CD4-positive, alpha-beta memory T cell (primary cell): ENCODE measurements at regions not wholly inside any gene's neighbourhood (a gene's known extent, or its start where the extent isn't known, plus 50 kb on each side); places are given as distances from the start of the nearest gene placed in this dataset.

Experiments
- CTCF ChIA-PET: fragments of 350-600 bp; sonication (Branson Sonifier 250); formaldehyde crosslinking; loops from one replicate; lab custom pipeline; 2021; ENCODE audit warnings: inconsistent platforms; ENCODE audit not compliant: partially characterized antibody; lab: Charles Lee
- POLR2A ChIA-PET: fragments of 350-600 bp; sonication (Branson Sonifier 250); formaldehyde crosslinking; loops from one replicate; lab custom pipeline; 2021; ENCODE audit not compliant: partially characterized antibody; lab: Charles Lee
- DNase-seq, 5 donors: peaks; one replicate each; pipeline versions ENCODE4 v3.0.0 to v3.0.0-alpha.2; 2020 to 2022; ENCODE audit warnings: mixed read lengths in 1 of 5
- H3K27ac ChIP-seq: one replicate; pipeline ENCODE4 v1.7.0; 2013; ENCODE audit warnings: low read depth, low read length
- H3K27me3 ChIP-seq: 2 replicates; pipeline ENCODE4 v1.7.0; 2013; ENCODE audit warnings: mild to moderate bottlenecking, low read length, moderate library complexity; ENCODE audit not compliant: insufficient read depth
- H3K36me3 ChIP-seq: 2 replicates; pipeline ENCODE4 v1.7.0; 2013; ENCODE audit warnings: mild to moderate bottlenecking, low read length, moderate library complexity; ENCODE audit not compliant: insufficient read depth
- H3K4me1 ChIP-seq: 2 replicates; pipeline ENCODE4 v1.7.0; 2013; ENCODE audit warnings: mild to moderate bottlenecking, low read length, moderate library complexity; ENCODE audit not compliant: insufficient read depth
- H3K4me3 ChIP-seq, 2 donors: one replicate each; pipeline ENCODE4 v1.7.0; 2013; ENCODE audit warnings: low read length in 2 of 2, mild to moderate bottlenecking in 1 of 2
- H3K9me3 ChIP-seq, 2 donors: one replicate each; pipeline ENCODE4 v1.7.0; 2013; ENCODE audit warnings: low read length in 2 of 2, control low read depth in 1 of 2; ENCODE audit not compliant: control insufficient read depth in 1 of 2
- H3K27ac Mint-ChIP-seq, 7 donors: one replicate each; pipeline ENCODE4 v1.8.0; 2020 to 2021; ENCODE audit warnings: mixed read lengths in 7 of 7, mild to moderate bottlenecking in 6 of 7, inconsistent platforms in 3 of 7, moderate library complexity in 3 of 7
- H3K27me3 Mint-ChIP-seq, 2 donors: one replicate each; pipeline ENCODE4 v1.8.0; 2020 to 2021; ENCODE audit warnings: mixed read lengths in 2 of 2
- H3K36me3 Mint-ChIP-seq, 2 donors: one replicate each; pipeline ENCODE4 v1.8.0; 2020 to 2021; ENCODE audit warnings: mixed read lengths in 2 of 2, inconsistent platforms in 1 of 2, mild to moderate bottlenecking in 1 of 2
- H3K4me1 Mint-ChIP-seq, 4 donors: one replicate each; pipeline ENCODE4 v1.8.0; 2020 to 2021; ENCODE audit warnings: mixed read lengths in 4 of 4, mild to moderate bottlenecking in 1 of 4
- H3K4me3 Mint-ChIP-seq, 8 donors: one replicate each; pipeline ENCODE4 v1.8.0; 2020 to 2021; ENCODE audit warnings: mixed read lengths in 8 of 8, mild to moderate bottlenecking in 7 of 8, moderate library complexity in 6 of 8, inconsistent platforms in 3 of 8
- H3K9me3 Mint-ChIP-seq, 8 donors: one replicate each; pipeline ENCODE4 v1.8.0; 2020 to 2021; ENCODE audit warnings: mixed read lengths in 8 of 8, mild to moderate bottlenecking in 5 of 8, inconsistent platforms in 3 of 8, moderate library complexity in 1 of 8
- intact Hi-C: fragments of 100-400 bp; cut with micrococcal nuclease; formaldehyde crosslinking; loops from one replicate; pipeline ENCODE4 v1.15.1; 2023

GRCh38 chr1:223012176-223012788 is 130.8 kb downstream of the TLR5 start:
- Histone ChIP-seq H3K27ac (no peak overlapping the region), H3K4me1 (no peaks in the 10 kb centered on the region), H3K36me3 (no peaks in the 10 kb centered on the region), H3K4me3 (no peak overlapping the region), H3K9me3 (no peaks in the 10 kb centered on the region), H3K27me3 (no peaks in the 10 kb centered on the region)
- H3K4me3 Mint-ChIP-seq: no peak overlapping the region
- H3K4me1 Mint-ChIP-seq: no peaks in the 10 kb centered on the region
- H3K9me3 Mint-ChIP-seq: no peaks in the 10 kb centered on the region
- DNase-seq: no peak
- no peak overlapping the region for H3K27ac Mint-ChIP-seq
- H3K27me3 Mint-ChIP-seq: peaks cover 9 to 13% of the 10 kb centered on the region in 2 donors
- CTCF ChIA-PET: no interaction called here
- intact Hi-C loops: no loop called here
- peaks cover 0 to 2% of the 10 kb centered on the region in 2 donors for H3K36me3 Mint-ChIP-seq
- POLR2A ChIA-PET: no interaction called here

GRCh38 chr1:223012938-223013337 is 130.1 kb downstream of the TLR5 start:
- no peaks in the 10 kb centered on the region for H3K36me3 ChIP-seq
- H3K27ac ChIP-seq: no peak overlapping the region
- intact Hi-C loops: no loop called here
- no peaks in the 10 kb centered on the region for H3K4me1 Mint-ChIP-seq
- H3K4me3 ChIP-seq: no peak overlapping the region
- no peaks in the 10 kb centered on the region for H3K27me3 ChIP-seq
- ChIA-PET POLR2A (no interaction called here), CTCF (no interaction called here)
- H3K27me3 Mint-ChIP-seq: peaks cover 9 to 13% of the 10 kb centered on the region in 2 donors
- no peaks in the 10 kb centered on the region for H3K9me3 ChIP-seq
- H3K9me3 Mint-ChIP-seq: no peaks in the 10 kb centered on the region
- no peaks in the 10 kb centered on the region for H3K4me1 ChIP-seq
- no peak overlapping the region for H3K27ac Mint-ChIP-seq
- no peaks in the 10 kb centered on the region for H3K36me3 Mint-ChIP-seq
- DNase-seq: no peak
- no peak overlapping the region for H3K4me3 Mint-ChIP-seq

GRCh38 chr1:223014142-223014873 is 128.7 kb downstream of the TLR5 start:
- H3K27ac ChIP-seq: no peak overlapping the region
- intact Hi-C loops: no loop called here
- no peaks in the 10 kb centered on the region for H3K9me3 ChIP-seq
- no peaks in the 10 kb centered on the region for H3K4me1 Mint-ChIP-seq
- no peak overlapping the region for H3K4me3 ChIP-seq
- no peaks in the 10 kb centered on the region for H3K36me3 ChIP-seq
- peaks cover 9 to 13% of the 10 kb centered on the region in 2 donors for H3K27me3 Mint-ChIP-seq
- no peaks in the 10 kb centered on the region for H3K27me3 ChIP-seq
- ChIA-PET POLR2A (no interaction called here), CTCF (no interaction called here)
- DNase-seq: no peak
- no peaks in the 10 kb centered on the region for H3K9me3 Mint-ChIP-seq
- no peak overlapping the region for H3K4me3 Mint-ChIP-seq
- H3K27ac Mint-ChIP-seq: no peak overlapping the region
- no peaks in the 10 kb centered on the region for H3K36me3 Mint-ChIP-seq
- no peaks in the 10 kb centered on the region for H3K4me1 ChIP-seq

GRCh38 chr1:223016381-223016780 is 126.7 kb downstream of the TLR5 start:
- CTCF ChIA-PET: no interaction called here
- Mint-ChIP-seq H3K4me3 (no peak overlapping the region), H3K9me3 (no peaks in the 10 kb centered on the region), H3K4me1 (no peaks in the 10 kb centered on the region), H3K36me3 (no peaks in the 10 kb centered on the region), H3K27ac (no peak overlapping the region), H3K27me3 (peaks cover 3 to 9% of the 10 kb centered on the region in 2 donors)
- DNase-seq: no peak
- Histone ChIP-seq H3K36me3 (no peaks in the 10 kb centered on the region), H3K27me3 (no peaks in the 10 kb centered on the region), H3K4me3 (no peak overlapping the region), H3K4me1 (no peaks in the 10 kb centered on the region), H3K27ac (no peak overlapping the region), H3K9me3 (no peaks in the 10 kb centered on the region)
- intact Hi-C loops: no loop called here
- POLR2A ChIA-PET: no interaction called here

- ChIA-PET POLR2A (no interaction called here), CTCF (no interaction called here)
- H3K27ac Mint-ChIP-seq: no peak overlapping the region
- no peaks in the 10 kb centered on the region for H3K4me1 Mint-ChIP-seq
- intact Hi-C loops: no loop called here
- Histone ChIP-seq H3K9me3 (no peaks in the 10 kb centered on the region), H3K4me1 (no peaks in the 10 kb centered on the region), H3K4me3 (no peak overlapping the region), H3K27ac (no peak overlapping the region), H3K36me3 (no peaks in the 10 kb centered on the region), H3K27me3 (no peaks in the 10 kb centered on the region)
- DNase-seq: no peak
- no peaks in the 10 kb centered on the region for H3K36me3 Mint-ChIP-seq
- no peaks in the 10 kb centered on the region for H3K9me3 Mint-ChIP-seq
- H3K27me3 Mint-ChIP-seq: peaks cover 3 to 7% of the 10 kb centered on the region in 2 donors
- no peak overlapping the region for H3K4me3 Mint-ChIP-seq
These were observed 126.2 kb downstream of the TLR5 start for GRCh38 chr1:223016890-223017289.

GRCh38 chr1:223017291-223017690 is 125.8 kb downstream of the TLR5 start:
- Mint-ChIP-seq H3K27ac (no peak overlapping the region), H3K4me3 (no peak overlapping the region), H3K4me1 (no peaks in the 10 kb centered on the region), H3K9me3 (no peaks in the 10 kb centered on the region), H3K36me3 (no peaks in the 10 kb centered on the region), H3K27me3 (peaks cover 3 to 7% of the 10 kb centered on the region in 2 donors)
- Histone ChIP-seq H3K36me3 (no peaks in the 10 kb centered on the region), H3K27ac (no peak overlapping the region), H3K4me3 (no peak overlapping the region), H3K9me3 (no peaks in the 10 kb centered on the region), H3K27me3 (no peaks in the 10 kb centered on the region), H3K4me1 (no peaks in the 10 kb centered on the region)
- ChIA-PET POLR2A (no interaction called here), CTCF (no interaction called here)
- intact Hi-C loops: no loop called here
- DNase-seq: no peak

- H3K27ac ChIP-seq: no peak overlapping the region
- no peak overlapping the region for H3K4me3 Mint-ChIP-seq
- no peaks in the 10 kb centered on the region for H3K36me3 ChIP-seq
- ChIA-PET POLR2A (no interaction called here), CTCF (no interaction called here)
- intact Hi-C loops: no loop called here
- H3K27me3 Mint-ChIP-seq: peaks cover 0 to 6% of the 10 kb centered on the region in 2 donors
- peak overlapping the region in 1 of 7 donors; percentile 17 for H3K27ac Mint-ChIP-seq
- no peaks in the 10 kb centered on the region for H3K4me1 ChIP-seq
- no peaks in the 10 kb centered on the region for H3K36me3 Mint-ChIP-seq
- H3K27me3 ChIP-seq: no peaks in the 10 kb centered on the region
- H3K4me1 Mint-ChIP-seq: no peaks in the 10 kb centered on the region
- H3K4me3 ChIP-seq: no peak overlapping the region
- H3K9me3 Mint-ChIP-seq: no peaks in the 10 kb centered on the region
- H3K9me3 ChIP-seq: no peaks in the 10 kb centered on the region
- DNase-seq: no peak
These were observed 124.5 kb downstream of the TLR5 start for GRCh38 chr1:223018534-223018933.
